H54 (cell line): ENCODE measurements at regions not wholly inside any gene's neighbourhood (a gene's known extent, or its start where the extent isn't known, plus 50 kb on each side); places are given as distances from the start of the nearest gene placed in this dataset.
"Not testable (repeated sequence)": the region's sequence is repeated elsewhere in the genome, so short reads cannot be mapped to it uniquely, and the experiment has no call there.

Experiments used
- DNase-seq: peaks from one replicate; pipeline ENCODE4 v3.0.0; 2011; ENCODE audit warnings: low spot score, mixed read lengths; ENCODE audit not compliant: insufficient read length
- FAIRE-seq: peaks from 3 replicates; lab custom pipeline; 2011; peaks lifted over from hg19 to GRCh38; lab: Jason Lieb, UNC
- POLR2A ChIP-seq: IDR thresholded peaks from 2 replicates; pipeline ENCODE4 v1.6.1; 2011; ENCODE audit warnings: low read depth, mild to moderate bottlenecking, low read length

DNA sequence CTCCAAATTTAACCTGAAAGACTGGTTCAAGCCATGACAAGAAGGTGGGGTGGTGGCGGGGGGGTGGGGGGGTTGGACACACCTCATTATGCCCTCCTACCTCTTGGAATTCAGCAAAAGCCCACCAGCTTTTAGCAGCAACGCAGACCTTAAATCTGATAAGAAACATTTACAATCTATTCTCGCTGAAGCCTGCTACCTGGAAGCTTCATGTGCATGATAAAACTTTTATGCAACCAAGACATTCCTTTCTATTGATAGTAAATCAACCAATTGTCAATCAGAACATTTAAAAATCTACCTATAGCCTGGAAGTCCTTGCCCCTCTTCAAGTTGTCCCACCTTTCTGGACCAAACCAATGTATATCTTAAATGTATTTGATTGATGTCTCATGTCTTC, 113.6 kb upstream of the FAM98A start:
- no peak for FAIRE-seq
- no peak for DNase-seq
- no peak for TF ChIP-seq POLR2A

DNA sequence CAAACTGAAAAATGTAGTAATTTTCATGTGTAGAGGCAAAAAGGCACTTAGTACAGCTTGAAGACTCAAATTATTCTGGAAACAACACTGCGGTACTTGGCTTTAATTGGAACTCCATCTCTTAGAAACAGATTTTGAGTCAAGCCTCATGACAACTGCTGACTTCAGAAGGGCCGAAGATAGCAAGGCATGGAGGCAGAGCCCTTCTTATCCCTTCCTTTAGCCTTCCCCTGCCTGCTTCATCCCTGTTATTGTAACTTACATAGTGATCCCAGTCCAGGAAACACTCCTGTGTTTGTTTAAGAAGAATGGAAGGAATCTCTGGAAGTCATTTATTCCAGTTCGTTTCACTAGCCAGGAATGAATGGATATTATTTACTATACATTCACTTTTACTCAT, 110.9 kb upstream of the FAM98A start:
- DNase-seq (no peak), FAIRE-seq (no peak)
- TF ChIP-seq POLR2A, result no peak

DNA sequence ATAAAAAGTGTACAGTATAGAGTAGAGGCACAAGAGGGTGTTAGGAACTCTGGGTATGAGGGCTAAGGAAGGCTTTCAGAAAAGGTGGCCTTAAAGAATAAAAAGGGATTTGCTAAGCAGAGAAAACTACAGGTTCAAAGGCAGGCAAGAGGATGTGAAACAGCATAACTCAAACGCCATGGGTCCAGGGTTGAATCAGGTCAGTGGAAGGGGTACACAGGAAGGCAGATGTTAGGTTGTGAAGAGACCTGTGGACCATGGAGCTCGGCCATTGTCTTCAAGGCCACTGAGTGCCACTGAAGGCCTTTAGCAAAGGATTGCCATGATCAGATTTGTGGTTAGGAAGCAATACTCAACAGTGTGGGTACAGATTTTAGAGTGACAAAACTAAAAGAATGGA, 108.2 kb upstream of the FAM98A start:
- no peak for FAIRE-seq
- TF ChIP-seq POLR2A, result no peak
- DNase-seq, result no peak

DNA sequence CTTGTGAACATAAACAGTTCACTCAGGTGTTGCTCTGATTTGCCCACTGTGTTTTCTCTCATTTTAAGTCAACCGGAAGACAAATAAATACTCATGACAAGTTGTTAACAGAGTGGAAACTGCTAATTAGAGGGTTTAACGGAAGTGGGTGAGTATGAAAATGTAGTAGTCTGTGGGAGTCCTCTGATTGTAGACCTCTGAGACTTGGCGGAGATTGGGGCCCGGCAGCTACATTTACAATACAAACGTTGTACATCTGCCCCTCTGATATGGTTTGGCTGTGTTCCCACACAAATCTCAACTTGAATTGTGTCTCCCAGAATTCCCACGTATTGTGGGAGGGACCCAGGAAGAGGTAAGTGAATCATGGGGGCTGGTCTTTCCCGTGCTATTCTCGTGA, 107.3 kb upstream of the FAM98A start:
- no peak for TF ChIP-seq POLR2A
- no peak for FAIRE-seq
- DNase-seq, result no peak

DNA sequence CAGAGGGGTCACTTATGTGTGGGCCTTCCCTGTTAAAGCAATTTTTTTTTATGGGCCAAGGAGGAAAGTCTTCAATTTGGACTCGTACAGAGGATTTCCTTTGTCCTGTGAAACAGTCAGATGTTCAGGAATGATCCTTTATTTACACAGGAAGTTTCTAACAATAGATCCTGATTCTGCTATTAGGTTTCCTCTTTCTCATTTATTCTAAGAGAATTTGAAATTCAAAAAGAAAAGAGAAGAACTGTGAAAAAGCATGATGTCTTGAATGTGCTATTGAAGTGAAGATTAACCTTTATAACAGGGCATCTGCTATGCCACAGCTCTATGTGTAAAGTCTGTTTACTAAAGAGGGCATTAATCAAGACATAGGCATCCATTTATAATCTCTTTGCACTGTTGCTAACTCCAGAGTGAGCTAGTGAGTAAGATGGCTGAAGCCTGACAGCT, 105.3 kb upstream of the FAM98A start:
- FAIRE-seq, result no peak
- TF ChIP-seq POLR2A, result no peak
- no peak for DNase-seq

DNA sequence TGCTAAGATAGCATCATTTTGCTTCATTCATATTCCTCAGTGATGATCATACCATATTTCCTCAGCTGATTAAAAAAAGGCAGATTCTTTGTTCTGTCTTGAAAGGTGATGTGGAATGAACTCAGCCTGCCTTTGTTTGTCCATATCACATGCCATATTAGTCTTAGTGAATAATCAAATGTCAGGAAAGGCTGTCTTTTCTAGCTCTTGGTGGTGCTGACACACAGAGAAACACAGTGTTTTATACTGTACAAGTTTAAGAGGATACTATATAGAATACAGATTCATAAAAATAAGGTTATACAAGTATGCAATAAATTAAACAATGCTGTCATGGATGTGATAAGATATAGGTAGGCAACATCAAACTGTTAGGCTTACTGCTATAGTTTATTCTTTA, 97.1 kb upstream of the FAM98A start:
- FAIRE-seq, result no peak
- TF ChIP-seq POLR2A, result no peak
- DNase-seq, result no peak

DNA sequence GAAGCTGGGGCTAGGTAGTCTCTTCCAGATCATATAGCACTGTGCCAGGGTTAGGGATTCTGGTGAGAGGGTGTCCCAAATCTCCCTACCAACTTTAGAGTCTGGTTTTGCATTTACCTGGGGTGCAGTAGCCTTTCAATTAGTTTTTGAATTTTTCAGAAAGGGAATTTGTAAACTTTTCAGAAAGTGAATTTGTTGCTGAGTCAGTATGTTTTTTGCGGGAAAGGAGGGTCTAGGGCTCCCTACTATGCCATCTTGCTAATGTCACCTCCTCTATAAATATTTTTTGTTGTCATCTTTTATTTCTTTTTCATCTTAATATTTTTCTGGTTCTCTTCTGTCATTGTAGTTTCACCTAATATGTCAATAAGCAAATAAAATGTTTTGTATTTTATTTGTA, 95.8 kb upstream of the FAM98A start:
- TF ChIP-seq POLR2A, result no peak
- no peak for FAIRE-seq
- no peak for DNase-seq

DNA sequence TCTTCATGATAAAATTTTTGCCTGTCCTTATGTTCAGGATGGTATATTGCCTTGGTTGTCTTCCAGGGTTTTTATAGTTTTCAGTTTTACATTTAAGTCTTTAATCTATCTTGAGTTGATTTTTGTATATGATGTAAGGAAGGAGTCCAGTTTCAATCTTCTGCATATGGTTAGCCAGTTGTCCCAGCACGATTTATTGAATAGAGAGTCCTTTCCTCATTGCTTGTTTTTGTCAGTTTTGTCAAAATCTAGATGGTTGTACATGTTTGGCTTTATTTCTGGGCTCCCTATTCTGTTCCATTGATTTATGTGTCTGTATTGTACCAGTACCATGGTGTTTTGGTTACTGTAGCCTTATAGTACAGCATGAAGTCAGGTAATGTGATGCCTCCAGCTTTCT, 91.6 kb upstream of the FAM98A start:
- not testable (repeated sequence) for FAIRE-seq, DNase-seq

DNA sequence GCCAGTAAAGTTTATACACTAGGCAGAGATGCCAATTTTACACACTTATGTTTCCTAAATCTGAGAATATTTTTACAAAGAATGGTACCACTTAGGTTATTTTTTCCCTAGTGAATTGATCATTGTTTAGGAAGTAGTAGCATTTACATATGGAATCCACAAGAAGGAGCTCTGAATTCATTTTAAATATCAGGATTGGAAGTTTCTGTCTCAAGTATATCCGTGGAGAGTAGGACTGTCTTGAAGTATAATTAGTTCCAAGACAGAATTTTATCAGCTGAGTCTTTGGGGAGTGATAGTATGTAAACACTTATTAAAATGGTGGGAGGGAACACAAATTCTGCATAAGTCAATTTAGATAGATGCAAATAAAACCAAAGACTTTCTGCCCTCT, 82.3 kb upstream of the FAM98A start:
- TF ChIP-seq POLR2A, result no peak
- no peak for FAIRE-seq

DNA sequence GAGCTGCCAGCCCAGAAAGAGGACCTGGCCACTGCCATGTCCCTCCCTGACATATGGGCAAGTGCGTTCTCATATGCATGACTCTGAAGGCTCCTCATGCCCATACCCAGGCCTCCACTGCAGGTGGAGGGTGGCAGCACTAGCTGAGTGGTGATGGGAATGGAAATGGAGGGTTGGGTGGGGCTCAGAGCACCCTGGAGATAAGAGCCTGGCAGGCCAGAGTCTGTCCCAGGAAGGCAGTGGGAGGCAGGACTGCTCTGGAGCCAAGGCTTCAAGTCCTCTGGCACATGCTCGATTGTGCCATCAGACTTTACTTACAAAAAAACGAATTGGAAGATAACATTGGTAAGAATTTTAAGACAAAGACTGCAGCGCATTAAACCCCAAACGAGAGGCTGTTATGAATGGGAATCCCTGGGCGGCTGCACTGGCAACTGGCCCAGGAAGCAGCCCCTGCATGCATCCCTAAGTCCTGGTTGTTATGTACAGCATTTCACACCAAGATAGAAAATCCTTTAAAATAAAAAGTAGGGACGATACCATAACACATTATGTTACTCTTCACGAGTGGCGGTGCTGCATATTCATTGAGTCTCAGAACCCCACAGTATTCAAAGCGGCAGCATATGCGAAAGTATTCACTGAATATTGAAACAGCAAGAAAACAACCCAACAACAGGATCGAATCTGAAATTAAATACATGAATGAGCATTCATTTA, 81.7 kb upstream of the FAM98A start:
- no peak for TF ChIP-seq POLR2A
- no peak for FAIRE-seq
- DNase-seq, result no peak

More for the DNA sequence above, 82.3 kb upstream of the FAM98A start:
- DNase-seq, result no peak

DNA sequence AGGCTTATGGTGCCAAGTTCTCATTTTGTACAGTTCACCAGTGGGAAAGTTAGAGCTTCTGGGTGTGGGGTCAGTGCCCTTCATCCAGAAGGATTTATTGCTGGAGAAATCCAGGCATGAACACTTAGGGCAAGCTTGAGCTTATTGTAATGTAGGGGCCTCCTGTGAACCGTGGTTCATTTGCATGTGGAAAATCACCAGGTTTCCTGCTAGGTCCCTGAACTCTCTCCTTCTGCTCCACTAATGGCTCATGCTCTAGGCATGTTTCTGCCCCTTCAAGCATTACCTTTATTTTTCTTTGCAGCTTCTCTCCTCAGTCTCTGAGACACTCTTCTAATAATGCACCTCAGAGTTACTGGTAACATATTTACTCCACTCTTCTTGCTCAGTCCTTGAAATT, 79.3 kb upstream of the FAM98A start:
- TF ChIP-seq POLR2A, result no peak
- DNase-seq (no peak), FAIRE-seq (no peak)

DNA sequence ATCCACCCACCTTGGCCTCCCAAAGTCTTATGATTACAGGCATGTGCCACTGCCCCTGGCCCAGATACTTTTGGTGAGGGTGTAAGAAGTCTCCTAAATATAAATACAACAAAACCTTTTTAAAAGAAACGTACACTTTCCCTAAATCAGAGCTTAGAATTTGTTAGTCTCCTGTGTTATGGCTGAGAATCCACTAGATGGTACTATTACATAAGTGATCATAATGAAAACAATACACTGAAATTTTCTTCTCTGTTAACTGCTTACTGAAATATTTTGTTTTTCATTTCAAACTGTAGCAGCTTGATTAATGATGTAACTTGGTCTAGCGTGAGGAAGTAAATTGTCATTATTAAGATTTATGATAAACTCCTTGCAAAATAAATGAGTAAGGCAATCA, 74.8 kb upstream of the FAM98A start:
- no peak for FAIRE-seq
- no peak for DNase-seq
- no peak for TF ChIP-seq POLR2A

DNA sequence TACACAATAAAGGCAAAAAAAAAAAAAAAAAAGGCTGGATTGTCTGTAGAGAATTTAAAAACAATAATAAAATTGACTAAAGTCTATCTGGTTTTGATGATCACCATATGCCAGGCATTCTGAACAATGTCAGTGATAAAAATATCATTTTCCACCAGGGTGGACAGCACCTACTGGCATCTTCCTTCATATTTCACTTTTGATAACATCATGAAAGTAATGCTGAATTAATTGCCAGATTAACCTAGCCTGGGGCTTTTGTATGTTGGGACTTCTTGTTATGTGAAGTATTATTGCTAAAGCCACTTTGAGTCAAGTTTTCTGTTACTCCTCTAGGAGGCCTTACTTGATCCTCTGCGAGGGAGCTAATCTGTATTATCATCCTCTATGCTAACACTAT, 73.8 kb upstream of the FAM98A start:
- FAIRE-seq (no peak), DNase-seq (no peak)

DNA sequence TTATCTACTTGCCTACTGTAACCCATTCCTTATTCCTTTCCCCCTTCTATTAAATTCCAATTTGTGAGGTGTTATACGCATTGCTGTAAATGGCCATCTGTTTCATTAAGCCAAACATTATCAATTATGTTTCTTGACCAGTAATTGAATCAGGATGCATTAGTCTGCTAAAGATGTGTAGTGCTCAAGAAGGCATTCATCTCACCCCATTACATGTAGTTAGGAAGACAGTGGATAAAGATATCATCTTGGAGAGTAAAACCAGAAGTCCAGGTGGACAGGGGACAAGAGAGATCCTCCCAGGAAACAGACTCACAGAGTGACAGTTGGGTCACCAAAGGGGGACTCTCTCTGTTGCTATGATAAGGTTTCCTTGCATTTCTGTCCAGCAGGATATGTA, 73.3 kb upstream of the FAM98A start:
- TF ChIP-seq POLR2A, result no peak
- FAIRE-seq (no peak), DNase-seq (no peak)

More for the DNA sequence above, 73.8 kb upstream of the FAM98A start:
- TF ChIP-seq POLR2A, result no peak

DNA sequence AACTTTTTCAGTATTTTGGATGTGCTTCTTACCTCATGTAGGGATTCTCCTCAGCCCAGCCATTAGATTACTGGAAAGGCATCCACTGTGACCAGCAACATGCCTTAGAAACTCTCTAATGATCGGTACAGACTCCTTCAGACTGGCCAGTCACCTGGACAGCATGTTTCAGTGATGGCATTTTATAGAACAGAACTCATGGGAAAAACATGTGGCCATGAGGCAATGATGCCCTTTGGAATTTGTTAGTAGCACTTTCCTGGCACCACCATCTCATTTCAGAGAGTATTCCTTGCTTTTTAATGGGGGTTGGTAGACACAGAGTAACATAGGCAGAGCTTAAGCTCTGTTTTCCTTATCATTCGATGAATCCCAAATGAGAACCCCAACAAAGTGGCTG, 72.1 kb upstream of the FAM98A start:
- TF ChIP-seq POLR2A, result no peak
- FAIRE-seq (no peak), DNase-seq (no peak)

DNA sequence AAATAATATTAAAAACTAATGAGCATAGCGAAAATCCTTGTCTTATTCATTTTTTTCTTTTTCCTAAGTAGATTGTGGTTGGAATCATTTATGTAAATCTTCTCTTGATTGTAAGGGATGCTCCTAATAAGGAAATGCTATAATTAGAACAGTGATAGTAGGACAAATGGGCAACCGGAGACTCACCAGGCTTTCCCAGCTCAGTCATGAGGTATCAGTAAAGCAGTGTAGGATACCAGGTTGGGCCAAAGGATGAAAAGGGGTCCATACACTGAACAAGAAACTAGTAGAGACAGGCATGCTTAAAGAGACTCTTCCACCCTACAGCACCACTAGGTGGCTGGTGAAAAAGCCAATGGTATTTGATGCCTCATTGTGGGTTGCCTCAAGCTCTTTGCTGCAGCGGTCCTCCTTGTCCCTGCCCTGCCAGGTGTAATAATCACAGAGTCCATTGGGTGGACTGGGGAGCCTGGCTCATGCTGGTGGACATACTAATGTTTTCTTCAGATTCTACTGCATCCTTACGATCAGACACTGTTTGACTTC, 71.4 kb upstream of the FAM98A start:
- no peak for FAIRE-seq
- DNase-seq, result peak; percentile 4
- no peak for TF ChIP-seq POLR2A
